ENCODE measurements at regions not wholly inside any gene's neighbourhood (a gene's known extent, or its start where the extent isn't known, plus 50 kb on each side); places are given as distances from the start of the nearest gene placed in this dataset.
A peak's percentile ranks its signal among the peaks of the same experiment; 100 is the strongest.

DNA sequence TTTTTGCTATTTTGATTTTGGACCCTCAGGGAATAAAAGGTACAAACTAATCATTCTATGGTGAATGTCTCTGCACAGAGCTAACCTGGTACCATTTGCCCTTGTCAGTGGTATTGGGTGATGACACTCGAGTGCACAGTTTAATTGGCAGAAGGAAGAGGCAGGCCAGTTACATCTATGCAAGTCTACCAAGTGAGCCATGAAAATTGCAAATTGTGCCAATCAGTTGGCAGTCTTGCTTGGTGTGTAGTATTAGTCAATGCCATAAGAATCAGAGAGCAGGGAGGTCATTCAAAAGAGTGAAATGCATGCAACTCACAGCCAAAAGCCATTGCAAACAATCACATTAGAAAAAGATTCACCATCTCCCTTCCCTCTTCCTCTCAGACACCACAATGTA is 479.6 kb downstream of the ADAMTS20 start:
- Histone ChIP-seq H3K9me3 (no peaks in the 10 kb centered on the region), H3K27ac (no peak overlapping the region), H3K4me1 (no peaks in the 10 kb centered on the region), H3K36me3 (no peaks in the 10 kb centered on the region), H3K4me3 (no peak overlapping the region), H3K27me3 (no peaks in the 10 kb centered on the region)
- DNase-seq (no peak), ATAC-seq (no peak)
- intact Hi-C loops (cut with DNase I; ENCODE audit: low total_unique reads) = no loop called here
- in situ Hi-C loops (cut with MboI; ENCODE audit: low sequenced_read_pairs in 4 of 4) = no loop called here
- no peak for TF ChIP-seq POLR2A (IDR thresholded peaks at IDR 0.05)
- TF ChIP-seq, protein P1, sequence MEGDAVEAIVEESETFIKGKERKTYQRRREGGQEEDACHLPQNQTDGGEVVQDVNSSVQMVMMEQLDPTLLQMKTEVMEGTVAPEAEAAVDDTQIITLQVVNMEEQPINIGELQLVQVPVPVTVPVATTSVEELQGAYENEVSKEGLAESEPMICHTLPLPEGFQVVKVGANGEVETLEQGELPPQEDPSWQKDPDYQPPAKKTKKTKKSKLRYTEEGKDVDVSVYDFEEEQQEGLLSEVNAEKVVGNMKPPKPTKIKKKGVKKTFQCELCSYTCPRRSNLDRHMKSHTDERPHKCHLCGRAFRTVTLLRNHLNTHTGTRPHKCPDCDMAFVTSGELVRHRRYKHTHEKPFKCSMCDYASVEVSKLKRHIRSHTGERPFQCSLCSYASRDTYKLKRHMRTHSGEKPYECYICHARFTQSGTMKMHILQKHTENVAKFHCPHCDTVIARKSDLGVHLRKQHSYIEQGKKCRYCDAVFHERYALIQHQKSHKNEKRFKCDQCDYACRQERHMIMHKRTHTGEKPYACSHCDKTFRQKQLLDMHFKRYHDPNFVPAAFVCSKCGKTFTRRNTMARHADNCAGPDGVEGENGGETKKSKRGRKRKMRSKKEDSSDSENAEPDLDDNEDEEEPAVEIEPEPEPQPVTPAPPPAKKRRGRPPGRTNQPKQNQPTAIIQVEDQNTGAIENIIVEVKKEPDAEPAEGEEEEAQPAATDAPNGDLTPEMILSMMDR (IDR thresholded peaks at IDR 0.05 in 4 of 5, conservative IDR thresholded peaks at IDR 0.05 in 1 of 5) = no peak

DNA sequence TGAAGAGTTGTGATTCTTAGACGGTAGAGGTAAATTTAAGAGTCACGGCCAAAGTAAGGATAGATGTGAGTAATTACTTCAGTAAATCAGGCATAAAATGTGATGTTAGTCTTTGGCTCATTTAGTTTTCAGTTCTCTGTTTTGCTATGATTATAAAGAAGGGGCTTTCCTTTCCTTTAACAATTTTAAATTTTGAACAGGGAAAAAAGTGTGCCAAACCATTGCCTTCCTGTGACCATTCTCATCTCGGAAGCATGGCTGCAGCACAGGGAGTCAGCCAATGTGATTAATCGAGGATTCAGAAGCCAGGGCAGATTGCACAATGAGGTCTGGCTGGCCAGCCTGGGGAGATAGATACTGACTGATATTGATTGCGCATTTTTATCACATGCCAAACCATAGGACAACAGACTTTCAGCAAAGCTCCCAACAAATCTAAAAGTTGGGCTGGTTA is 480.2 kb upstream of the PRICKLE1 start:
- ATAC-seq (no peak), DNase-seq (peak in 1 of 2 donors; percentile 22)
- Histone ChIP-seq H3K4me1 (no peaks in the 10 kb centered on the region), H3K36me3 (no peaks in the 10 kb centered on the region), H3K9me3 (no peaks in the 10 kb centered on the region), H3K27me3 (no peaks in the 10 kb centered on the region), H3K27ac (no peak overlapping the region), H3K4me3 (no peak overlapping the region)
- TF ChIP-seq, protein P1 (IDR thresholded peaks at IDR 0.05 in 4 of 5, conservative IDR thresholded peaks at IDR 0.05 in 1 of 5) = no peak
- TF ChIP-seq POLR2A (IDR thresholded peaks at IDR 0.05) = no peak
- in situ Hi-C loops (cut with MboI; ENCODE audit: low sequenced_read_pairs in 4 of 4) (no loop called here), intact Hi-C loops (cut with DNase I; ENCODE audit: low total_unique reads) (no loop called here)

DNA sequence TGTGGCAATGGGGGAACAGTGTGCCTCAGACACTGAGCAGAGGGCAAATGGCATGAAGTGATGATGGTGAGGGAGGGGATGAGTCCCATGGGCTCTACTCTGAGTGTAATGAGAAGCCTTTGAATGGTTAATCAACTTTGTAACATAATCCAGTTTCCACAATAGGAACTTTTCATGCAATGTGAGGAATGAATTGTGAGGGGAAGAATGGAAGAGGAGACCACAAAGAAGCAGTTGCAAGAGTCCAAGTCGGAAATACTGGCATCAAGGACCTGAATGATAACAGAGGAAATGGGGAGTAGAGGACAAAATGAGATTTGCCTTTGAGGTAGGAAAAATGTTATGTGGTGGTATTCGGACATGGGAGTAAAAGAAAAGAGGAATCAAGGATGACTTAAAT is 476.9 kb upstream of the PRICKLE1 start:
- no peak for TF ChIP-seq POLR2A (IDR thresholded peaks at IDR 0.05)
- TF ChIP-seq, protein P1 (IDR thresholded peaks at IDR 0.05 in 4 of 5, conservative IDR thresholded peaks at IDR 0.05 in 1 of 5) = no peak
- intact Hi-C loops (cut with DNase I; ENCODE audit: low total_unique reads) = no loop called here
- ATAC-seq (no peak), DNase-seq (no peak)
- H3K4me1 ChIP-seq = no peaks in the 10 kb centered on the region
- no peaks in the 10 kb centered on the region for H3K27me3 ChIP-seq
- no peak overlapping the region for H3K27ac ChIP-seq
- H3K36me3 ChIP-seq = no peaks in the 10 kb centered on the region
- in situ Hi-C loops (cut with MboI; ENCODE audit: low sequenced_read_pairs in 4 of 4) = no loop called here
- no peaks in the 10 kb centered on the region for H3K9me3 ChIP-seq
- H3K4me3 ChIP-seq = no peak overlapping the region

DNA sequence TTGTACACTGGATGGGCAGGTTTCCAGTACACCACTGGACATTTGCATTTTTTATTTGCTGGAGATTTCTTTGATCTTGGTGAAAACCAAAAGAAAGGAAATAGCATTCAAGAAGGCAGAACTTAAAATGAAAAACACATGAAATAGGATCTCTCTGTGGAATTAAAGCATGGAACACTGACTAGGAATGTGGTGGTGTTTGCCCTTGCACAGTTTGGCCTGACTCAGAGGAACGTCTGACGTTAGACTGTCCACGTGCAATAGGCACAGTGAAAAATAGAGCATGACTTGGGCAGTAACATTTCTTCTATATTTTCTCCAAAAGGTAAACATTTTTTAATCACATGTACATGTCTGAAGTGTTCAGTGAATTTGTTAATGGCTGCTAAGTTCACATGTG is 474.1 kb upstream of the PRICKLE1 start:
- in situ Hi-C loops (cut with MboI; ENCODE audit: low sequenced_read_pairs in 4 of 4) = no loop called here
- TF ChIP-seq, protein P1 (IDR thresholded peaks at IDR 0.05 in 4 of 5, conservative IDR thresholded peaks at IDR 0.05 in 1 of 5) = no peak
- no peak for DNase-seq
- intact Hi-C loops (cut with DNase I; ENCODE audit: low total_unique reads) = no loop called here
- no peak for ATAC-seq
- Histone ChIP-seq H3K4me1 (no peaks in the 10 kb centered on the region), H3K4me3 (no peak overlapping the region), H3K9me3 (no peaks in the 10 kb centered on the region), H3K27me3 (no peaks in the 10 kb centered on the region), H3K27ac (no peak overlapping the region), H3K36me3 (no peaks in the 10 kb centered on the region)

DNA sequence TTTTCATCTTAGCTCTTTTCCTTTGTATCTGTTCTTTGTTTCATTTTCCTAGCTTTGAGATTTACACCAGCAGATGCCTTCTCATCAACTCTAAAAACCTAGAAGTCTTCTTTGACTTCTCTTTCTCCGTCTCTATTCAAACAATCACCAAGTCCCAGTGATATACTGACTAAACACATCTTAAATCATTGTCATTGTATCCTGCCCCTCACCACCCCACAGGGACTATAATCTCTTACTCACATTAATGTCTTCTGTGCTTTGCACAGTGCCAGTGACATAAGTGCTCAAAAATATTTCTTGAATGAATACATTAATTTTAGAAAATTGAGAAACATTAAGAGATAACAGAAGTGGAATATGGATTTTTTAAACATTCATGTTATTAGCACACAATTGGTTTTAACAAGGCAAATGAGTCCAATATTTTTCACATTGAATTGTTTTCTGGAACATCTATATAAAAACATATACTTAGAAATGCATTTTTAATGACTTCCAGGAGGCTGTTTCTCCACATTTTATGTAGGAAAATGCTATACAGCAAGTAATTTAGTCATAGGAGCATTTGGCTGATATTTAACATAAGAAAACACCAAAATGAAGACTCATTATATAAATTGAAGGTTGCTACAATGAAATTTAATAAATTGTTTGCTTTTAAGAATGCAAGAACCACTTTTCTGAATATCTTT is 472.8 kb upstream of the PRICKLE1 start:
- H3K36me3 ChIP-seq = no peaks in the 10 kb centered on the region
- intact Hi-C loops (cut with DNase I; ENCODE audit: low total_unique reads) = no loop called here
- ATAC-seq (no peak), DNase-seq (no peak)
- TF ChIP-seq, protein P1 (IDR thresholded peaks at IDR 0.05 in 4 of 5, conservative IDR thresholded peaks at IDR 0.05 in 1 of 5) = no peak
- TF ChIP-seq POLR2A (IDR thresholded peaks at IDR 0.05) = no peak
- H3K4me1 ChIP-seq = no peaks in the 10 kb centered on the region
- no peak overlapping the region for H3K27ac ChIP-seq
- in situ Hi-C loops (cut with MboI; ENCODE audit: low sequenced_read_pairs in 4 of 4) = no loop called here
- no peaks in the 10 kb centered on the region for H3K27me3 ChIP-seq
- no peaks in the 10 kb centered on the region for H3K9me3 ChIP-seq
- no peak overlapping the region for H3K4me3 ChIP-seq
